HG03575 (cell line): ENCODE measurements at regions not wholly inside any gene's neighbourhood (a gene's known extent, or its start where the extent isn't known, plus 50 kb on each side); places are given as distances from the start of the nearest gene placed in this dataset.

Experiments used
- ATAC-seq: cut with Tn5 transposase; IDR thresholded peaks from one replicate; pipeline ENCODE4 v1.9.1; 2021; ENCODE audit not compliant: unreplicated experiment, insufficient number of reproducible peaks, low FRiP score; ENCODE audit errors: extremely low read depth

- no peak for ATAC-seq
Measured at GRCh38 chr9:38208206-38208901, 139.3 kb upstream of the SHB start.

- ATAC-seq = no peak
Measured at GRCh38 chr9:38207247-38207778, 138.3 kb upstream of the SHB start.

DNA sequence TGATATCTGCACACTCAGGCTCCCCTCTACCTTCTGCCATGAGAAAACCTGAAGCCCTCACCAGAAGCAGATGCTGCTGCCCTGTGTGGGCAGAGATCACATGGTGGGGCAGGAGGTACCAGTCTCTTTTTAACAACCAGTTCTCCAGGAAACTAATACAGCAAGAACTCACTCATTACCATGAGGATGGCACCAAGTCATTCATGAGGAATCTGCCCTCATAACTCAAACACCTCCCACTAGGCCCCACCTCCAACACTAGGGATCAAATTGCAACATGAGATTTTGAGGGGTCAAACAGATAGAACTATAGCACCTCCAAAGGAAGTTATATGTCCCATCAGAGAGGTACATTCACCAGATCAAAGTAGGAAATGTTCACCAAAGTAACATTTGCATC lies 136.3 kb upstream of the SHB start:
- no peak for ATAC-seq

DNA sequence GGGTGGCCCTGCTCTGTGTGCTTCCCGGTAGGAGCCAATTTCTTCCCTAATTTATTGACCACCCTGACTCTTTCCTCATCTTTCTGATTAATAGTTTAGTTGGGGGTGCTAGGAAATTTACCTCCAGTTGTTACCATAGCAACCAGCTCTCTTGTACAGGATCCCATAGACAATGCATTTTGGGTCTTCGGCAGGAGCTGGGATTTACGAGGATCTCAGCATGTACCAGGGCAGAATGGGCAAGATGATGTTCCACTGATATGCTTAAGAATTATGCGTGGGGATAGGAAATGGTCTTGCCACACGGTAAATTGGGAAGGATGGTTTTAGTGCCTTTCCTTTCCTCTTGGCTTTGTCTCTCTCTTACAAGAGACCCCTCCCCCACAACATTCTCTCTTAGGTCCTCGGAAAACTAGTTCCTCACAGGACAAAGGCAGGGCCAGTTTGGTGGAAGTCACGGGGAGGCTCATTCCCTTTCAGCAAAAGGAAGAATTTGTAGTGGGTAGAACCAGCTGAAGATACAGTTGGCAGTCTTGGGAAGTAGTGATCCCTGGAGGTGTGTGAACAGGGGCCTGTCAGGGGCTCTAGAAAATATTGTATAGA lies 133.4 kb upstream of the SHB start:
- no peak for ATAC-seq

- no peak for ATAC-seq
Measured at GRCh38 chr9:38201844-38202243, 132.8 kb upstream of the SHB start.

- no peak for ATAC-seq
Measured at GRCh38 chr9:38200431-38200830, 131.4 kb upstream of the SHB start.

DNA sequence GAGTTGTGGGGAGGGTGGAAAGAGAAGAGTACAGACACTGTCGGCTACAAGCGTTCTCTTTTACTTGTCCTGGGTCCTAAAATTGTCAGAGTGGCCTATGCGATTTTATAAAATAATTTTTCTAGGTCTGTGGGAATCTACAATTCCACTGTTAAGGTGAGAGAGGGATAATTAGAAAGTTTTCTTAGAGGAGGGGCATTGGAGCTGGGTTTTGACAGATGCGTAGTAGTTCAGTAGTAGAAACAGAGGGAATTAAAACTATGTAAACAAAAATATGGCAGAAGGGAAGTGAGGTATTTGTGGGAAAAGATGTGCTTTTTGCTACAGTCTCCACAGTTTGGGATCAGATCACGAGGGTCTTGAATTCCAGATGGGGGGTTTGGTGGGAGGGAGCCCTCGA lies 129.1 kb upstream of the SHB start:
- ATAC-seq = no peak

- no peak for ATAC-seq
Measured at GRCh38 chr9:38196714-38197113, 127.7 kb upstream of the SHB start.

DNA sequence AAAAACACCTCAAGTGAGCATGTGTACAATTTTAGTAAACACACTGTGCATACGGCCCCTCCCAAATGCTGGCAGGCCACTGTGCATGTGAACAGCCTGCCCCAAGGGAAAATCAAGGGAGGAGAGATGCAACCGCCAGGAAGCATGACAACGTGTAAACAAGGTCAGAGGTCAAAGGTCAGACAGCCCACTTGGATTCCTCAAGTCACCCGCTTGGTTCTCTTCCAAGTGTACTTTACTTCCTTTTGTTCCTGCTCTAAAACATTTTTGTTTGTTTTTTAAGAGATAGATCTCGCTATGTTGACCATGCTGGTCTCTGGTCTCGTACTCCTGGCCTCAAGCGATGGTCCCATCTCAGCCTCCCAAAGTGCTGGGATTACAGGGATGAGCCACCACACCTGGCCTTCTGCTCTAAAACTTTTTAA lies 126.7 kb upstream of the SHB start:
- no peak for ATAC-seq

GRCh38 chr9:38194870-38195269 lies 125.8 kb upstream of the SHB start:
- ATAC-seq = no peak

DNA sequence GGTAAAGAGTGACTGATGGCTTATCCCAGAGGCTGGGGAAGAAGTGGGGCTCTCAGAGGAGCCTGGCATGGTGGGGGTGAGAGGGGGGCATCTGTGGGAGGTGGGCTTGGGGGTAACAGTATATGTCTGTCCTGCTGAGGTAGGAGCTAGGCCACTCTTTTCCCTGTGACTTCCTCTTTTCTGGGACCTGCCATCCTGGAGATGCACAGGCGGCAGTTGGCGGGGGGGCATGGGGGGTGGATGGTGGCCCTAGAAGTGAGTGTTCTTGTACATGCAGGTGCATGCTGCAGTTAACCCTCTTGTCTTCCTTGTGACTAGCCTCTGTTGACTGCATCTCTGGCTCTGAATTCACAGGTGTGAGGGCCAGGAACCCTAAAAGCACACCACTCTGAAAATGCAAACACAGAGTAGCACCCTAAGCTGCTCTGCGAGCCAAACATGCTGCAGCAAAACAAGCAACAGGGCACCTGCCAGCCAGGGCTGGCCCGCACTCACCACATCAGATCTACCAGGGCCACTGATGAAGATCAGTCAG lies 123.8 kb upstream of the SHB start:
- ATAC-seq = no peak

GRCh38 chr9:38186404-38187115 lies 117.5 kb upstream of the SHB start:
- ATAC-seq = no peak

- no peak for ATAC-seq
Measured at GRCh38 chr9:38185647-38186403, 116.8 kb upstream of the SHB start.

- ATAC-seq = no peak
Measured at GRCh38 chr9:38183994-38184568, 115.1 kb upstream of the SHB start.

GRCh38 chr9:38182321-38182720 lies 113.3 kb upstream of the SHB start:
- ATAC-seq = no peak

DNA sequence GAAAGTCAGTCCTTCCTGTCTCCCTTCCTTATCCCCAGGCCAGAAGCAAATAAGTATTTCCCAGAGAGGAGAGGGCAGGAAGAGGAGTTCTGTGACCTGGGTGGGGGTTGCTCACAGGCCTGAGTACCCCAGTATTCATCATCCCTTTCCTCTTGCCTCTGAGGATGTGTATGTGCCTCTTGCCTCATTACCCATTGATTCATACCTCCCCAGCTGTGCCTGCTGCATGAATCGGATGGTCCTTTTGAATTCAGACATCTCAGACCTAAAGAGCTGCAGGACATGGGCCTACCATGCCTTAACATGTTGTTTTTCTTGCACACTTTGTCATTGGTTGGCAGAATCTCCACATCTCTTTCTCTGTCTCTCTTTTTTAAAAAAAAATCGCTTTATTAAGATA lies 112.8 kb upstream of the SHB start:
- no peak for ATAC-seq

- ATAC-seq = no peak
Measured at GRCh38 chr9:38181232-38181631, 112.2 kb upstream of the SHB start.

DNA sequence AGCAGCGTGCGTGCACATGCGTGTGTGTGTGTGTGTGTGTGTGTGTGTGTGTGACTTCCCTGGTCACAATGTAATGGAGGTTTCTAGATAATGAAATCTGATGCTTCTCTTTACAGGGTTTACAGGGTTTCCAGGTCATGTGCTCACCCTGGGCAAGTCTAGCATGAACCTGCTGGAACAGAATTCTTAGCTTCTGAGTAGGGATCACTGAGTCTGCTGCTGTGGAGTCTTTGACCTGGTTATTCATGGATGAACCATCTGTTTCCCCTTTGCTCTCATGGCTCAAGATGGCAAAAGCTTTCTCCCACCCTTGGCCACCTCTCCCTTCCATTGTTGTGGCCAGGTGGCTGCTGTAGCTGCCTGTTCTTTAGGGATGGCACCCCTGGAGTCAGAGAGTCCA lies 111.6 kb upstream of the SHB start:
- ATAC-seq = no peak

- no peak for ATAC-seq
Measured at GRCh38 chr9:38179965-38180364, 110.9 kb upstream of the SHB start.
